Stimulated activated CD4-positive, alpha-beta T cell treated with anti-CD3 and anti-CD28 coated beads, Interleukin-15, amount 100 ng/mL, for 48 hours (primary cell): ENCODE measurements at regions not wholly inside any gene's neighbourhood (a gene's known extent, or its start where the extent isn't known, plus 50 kb on each side); places are given as distances from the start of the nearest gene placed in this dataset.

ENCODE experiments used
- DNase-seq, 2 donors: peaks; one replicate each; pipeline ENCODE4 v3.0.0-alpha.2; 2020; ENCODE audit warnings: low read depth in 2 of 2

- no peak for DNase-seq
Observed at GRCh38 chr6:12422848-12423247, 132.7 kb downstream of the EDN1 start.

- no peak for DNase-seq
Observed at GRCh38 chr6:12423832-12424231, 133.7 kb downstream of the EDN1 start.

GRCh38 chr6:12426121-12426520, 136.0 kb downstream of the EDN1 start:
- DNase-seq, result no peak

- DNase-seq, result no peak
Observed at GRCh38 chr6:12431023-12431422, 140.9 kb downstream of the EDN1 start.

GRCh38 chr6:12436224-12436623, 146.1 kb downstream of the EDN1 start:
- no peak for DNase-seq

DNA sequence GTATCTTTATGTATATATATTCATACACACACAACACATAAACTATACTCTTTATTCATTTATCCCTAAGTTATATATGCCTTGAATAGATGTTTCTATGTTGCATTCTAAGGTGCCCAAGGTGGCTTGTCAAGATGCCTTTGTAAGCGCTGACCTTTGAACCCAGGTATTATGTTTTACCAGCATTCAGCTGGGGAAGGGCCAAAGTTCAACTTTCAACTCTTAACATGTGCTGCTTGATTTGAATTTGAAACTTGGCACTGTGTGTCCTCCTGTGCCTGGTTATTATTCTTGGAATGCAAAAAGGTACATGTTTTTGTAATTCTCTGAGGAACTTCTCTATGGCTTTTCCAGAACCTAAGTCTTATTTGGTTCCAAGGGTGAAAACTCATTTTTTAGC, 146.5 kb downstream of the EDN1 start:
- no peak for DNase-seq

- no peak for DNase-seq
Observed at GRCh38 chr6:12439296-12439695, 149.1 kb downstream of the EDN1 start.

DNA sequence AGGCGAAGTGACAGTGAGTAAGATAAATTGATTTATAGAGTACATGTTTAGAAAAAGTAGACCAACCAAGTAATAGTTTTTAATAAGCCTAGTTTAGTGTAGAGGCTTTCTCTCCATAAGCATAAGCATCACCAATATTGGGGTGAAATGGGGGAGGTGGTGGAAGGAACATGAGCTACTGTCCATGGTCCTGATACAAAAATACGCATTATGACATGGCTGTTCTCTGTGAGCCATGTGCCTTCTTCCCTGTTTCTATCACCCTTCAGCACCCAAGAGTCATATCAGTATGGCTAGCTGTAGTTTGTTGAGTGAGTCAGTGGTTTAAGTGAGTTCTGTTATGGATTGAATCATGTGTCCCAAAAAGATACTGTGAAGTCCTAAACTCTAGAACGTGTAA, 150.8 kb downstream of the EDN1 start:
- DNase-seq, result no peak

GRCh38 chr6:12442455-12442854, 152.3 kb downstream of the EDN1 start:
- DNase-seq, result no peak

- DNase-seq, result no peak
Observed at GRCh38 chr6:12446394-12446793, 156.2 kb downstream of the EDN1 start.

DNA sequence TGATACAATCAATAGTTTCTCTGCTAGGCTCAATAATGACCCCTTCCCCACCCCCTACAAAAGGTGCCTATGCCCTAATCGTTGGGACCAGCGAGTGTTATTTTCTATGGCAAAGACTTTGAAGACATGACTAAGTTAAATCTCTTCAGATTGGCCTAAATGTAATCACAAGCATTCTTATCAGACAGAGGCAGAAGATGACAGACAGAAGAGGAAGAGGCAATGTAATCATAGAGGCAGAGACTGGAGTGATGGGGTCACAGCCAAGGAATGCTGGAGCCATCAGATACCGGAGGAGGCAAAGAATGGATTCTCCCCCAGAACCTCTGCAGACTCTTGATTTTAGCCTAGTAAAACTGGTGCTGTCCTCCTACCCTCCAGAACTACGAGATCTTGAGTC, 159.3 kb downstream of the EDN1 start:
- DNase-seq, result no peak

GRCh38 chr6:12450467-12450866, 160.3 kb downstream of the EDN1 start:
- DNase-seq, result no peak

GRCh38 chr6:12456343-12456742, 166.2 kb downstream of the EDN1 start:
- no peak for DNase-seq

GRCh38 chr6:12457094-12457493, 166.9 kb downstream of the EDN1 start:
- DNase-seq, result no peak

GRCh38 chr6:12458558-12458957, 168.4 kb downstream of the EDN1 start:
- no peak for DNase-seq

DNA sequence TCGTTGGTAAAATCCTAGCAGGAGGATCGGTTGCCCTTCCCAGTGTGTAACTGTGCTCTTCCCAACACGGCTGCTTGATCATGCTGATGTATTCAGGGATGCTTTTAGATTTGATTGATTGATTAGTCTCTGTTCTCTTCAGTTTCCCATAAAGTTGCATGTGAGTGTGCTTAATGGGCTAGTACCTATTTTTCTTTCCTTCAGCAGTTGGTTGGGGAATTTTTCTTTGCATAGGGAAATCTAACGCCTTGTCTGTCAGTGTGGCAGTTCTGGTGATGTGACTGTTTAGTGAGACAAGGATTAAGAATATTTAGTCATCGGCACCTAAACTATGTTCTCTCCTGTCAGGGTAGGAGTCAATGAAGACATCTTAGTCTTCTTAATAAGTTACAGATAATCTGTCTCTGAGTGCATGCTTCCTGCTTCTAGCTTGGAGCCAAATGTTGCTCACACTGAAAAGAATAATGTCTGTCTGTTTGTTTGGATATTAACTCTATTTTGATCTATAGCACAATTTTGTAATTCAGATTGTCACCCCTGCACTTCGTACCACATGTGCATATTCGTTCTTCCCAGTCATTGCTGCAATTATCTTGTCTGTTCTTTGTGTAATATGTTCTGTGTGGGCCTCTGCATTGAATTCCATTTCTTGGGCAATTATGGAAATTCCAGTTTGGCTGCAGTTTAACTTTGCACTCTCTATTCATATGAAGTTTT, 169.9 kb downstream of the EDN1 start:
- no peak for DNase-seq

DNA sequence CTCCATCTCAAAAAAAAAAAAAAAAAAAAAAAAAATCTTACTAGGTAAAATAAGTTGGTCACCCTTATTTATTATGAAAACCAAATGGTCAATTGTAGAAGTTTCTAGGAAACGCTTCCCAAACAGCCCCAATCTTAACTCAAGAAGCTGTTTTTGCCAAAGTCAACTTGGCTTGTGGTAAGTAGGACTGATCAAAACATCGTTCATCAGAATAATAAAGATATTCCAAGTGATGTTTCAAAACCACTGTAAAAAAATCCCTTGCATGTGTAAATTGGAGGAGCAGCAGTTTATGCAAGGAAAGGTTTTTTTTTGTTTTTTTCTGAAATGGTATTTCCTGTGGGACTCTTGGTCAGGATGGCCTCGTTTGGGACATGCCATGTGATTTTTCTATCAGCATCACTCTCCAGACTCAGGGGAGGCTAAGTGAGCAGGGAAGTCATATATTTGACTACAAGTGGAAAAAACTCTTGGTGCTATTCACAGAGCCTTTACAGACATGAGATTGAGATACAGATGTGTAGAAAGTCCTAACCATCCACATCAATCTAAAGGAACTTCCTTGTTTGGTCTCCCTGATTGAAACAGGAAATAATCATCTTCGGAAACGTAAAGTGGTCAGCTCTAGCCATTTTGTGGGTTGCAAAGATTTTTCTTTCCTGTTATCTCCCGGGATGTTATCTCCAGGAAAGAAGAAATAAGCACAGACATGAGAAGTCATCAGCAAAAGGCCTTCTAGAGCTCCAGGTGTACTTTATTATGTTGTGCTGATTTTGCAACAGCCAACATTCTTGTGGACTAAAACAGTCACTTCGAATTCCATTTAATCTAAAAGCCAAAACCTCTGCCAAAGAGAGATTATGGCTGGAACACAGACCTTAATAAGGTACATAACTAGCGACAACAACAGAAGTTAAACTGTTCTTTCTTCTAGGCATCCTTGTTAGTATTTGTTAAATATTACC, 177.8 kb downstream of the EDN1 start:
- DNase-seq, result no peak

DNA sequence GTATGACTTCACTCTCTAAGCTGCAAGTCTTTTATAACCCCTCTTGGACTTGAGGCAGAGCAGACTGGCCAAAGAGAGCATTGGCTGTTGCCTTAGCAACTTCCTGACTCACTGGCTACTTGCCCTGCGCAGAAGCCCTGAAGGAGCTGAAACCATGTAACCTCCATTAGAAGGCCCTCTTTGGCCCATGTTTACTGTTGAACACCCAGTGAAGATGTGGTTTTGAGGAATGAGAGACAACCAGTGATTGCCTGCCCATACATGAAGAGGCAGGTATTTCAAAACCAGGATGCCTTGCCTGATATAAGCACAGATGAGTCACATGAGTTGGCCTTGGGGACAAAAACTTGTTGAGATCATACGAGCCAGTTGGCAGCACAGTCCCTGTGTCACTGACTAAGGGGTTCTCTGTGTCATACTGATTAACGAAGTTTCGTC, 182.5 kb downstream of the EDN1 start:
- no peak for DNase-seq

DNA sequence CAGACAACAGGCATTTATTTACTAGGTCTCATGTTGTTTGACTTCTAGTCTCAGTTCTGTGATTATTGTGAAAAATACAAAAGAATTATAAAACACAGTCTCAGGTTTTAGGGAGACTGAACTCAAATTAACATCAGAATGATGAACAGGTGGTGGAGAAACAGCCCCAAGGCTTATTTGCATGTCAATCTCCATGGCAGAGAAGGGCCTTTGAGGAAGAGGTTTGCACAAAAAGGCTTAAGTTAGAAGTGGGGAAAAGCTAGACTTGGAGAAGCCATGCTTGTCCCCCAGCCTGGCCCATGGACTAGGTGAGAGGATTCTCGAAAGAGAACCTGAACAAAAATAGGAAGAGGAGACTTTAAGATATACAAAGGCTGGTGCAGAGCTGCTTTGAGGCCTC, 183.3 kb downstream of the EDN1 start:
- no peak for DNase-seq

DNA sequence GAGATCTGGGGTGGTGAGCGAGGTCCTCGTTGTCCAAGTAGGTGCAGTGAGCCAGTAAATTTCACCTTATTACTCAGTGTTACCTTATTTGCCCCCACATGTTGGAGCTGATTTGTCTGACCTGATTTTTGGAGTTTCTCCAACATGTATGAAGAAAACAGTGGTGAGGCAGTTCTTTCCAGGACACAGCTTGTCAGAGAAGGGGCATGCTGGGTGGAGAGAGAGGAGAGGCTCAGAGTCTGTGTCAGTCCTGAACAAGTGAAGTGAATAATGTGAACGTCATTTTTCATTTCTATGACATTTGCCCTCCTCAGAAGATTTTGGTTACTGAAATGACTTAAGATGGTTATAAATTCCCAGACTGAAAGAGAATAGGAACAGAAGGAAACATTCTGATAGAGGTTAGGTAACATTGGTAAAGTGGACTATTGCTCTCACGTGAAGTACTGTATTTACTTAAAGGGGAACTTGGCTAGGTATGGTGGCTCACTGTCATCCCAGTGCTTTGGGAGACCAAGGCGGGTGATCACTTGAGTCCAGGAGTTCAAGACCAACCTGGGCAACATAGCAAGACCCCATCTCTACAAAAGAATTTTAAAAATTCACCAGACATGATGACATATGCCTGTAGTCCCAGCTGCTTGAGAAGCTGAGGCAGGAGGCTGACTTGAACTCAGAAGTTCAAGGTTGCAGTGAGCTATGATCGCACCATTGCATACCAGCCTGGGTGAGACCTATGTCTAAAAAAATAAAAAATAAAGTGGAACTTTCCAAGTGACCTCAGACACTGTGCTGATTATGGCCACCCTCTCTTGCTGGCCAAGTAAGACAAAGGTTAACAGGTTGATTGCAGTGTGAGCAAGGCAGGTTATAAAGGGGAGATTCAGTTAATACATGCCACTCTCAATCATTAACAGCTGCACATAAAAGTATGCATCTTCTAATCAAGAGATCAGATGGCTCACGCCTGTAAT, 184.3 kb downstream of the EDN1 start:
- DNase-seq, result no peak

- no peak for DNase-seq
Observed at GRCh38 chr6:12476484-12476883, 186.3 kb downstream of the EDN1 start.

- DNase-seq, result no peak
Observed at GRCh38 chr6:12477616-12478015, 187.5 kb downstream of the EDN1 start.
